EL (cell line): ENCODE measurements at regions not wholly inside any gene's neighbourhood (a gene's known extent, or its start where the extent isn't known, plus 50 kb on each side); places are given as distances from the start of the nearest gene placed in this dataset.

Experiments used
- DNase-seq: peaks from one replicate; pipeline ENCODE4 v3.0.0-alpha.2; 2016

GRCh38 chr14:100955201-100955600, 51.7 kb upstream of the RTL1 start:
- peak; percentile 61 for DNase-seq

- no peak for DNase-seq
Observed at GRCh38 chr14:100962494-100962893, 59.0 kb upstream of the RTL1 start.

- DNase-seq: no peak
Observed at GRCh38 chr14:100965296-100965695, 61.8 kb upstream of the RTL1 start.

GRCh38 chr14:100967178-100967577, 63.7 kb upstream of the RTL1 start:
- no peak for DNase-seq

- DNase-seq: no peak
Observed at GRCh38 chr14:100967930-100968329, 64.4 kb upstream of the RTL1 start.

GRCh38 chr14:100972118-100972897, 68.8 kb upstream of the RTL1 start:
- DNase-seq: no peak

GRCh38 chr14:100975671-100976070, 72.1 kb upstream of the RTL1 start:
- peak; percentile 35 for DNase-seq

GRCh38 chr14:100979079-100979478, 75.6 kb upstream of the RTL1 start:
- DNase-seq: no peak

GRCh38 chr14:100979780-100980179, 76.3 kb upstream of the RTL1 start:
- peak; percentile 75 for DNase-seq

- DNase-seq: no peak
Observed at GRCh38 chr14:100980823-100981222, 77.3 kb upstream of the RTL1 start.

GRCh38 chr14:100981809-100982208, 78.3 kb upstream of the RTL1 start:
- DNase-seq: peak; percentile 61

GRCh38 chr14:100982353-100982752, 78.8 kb upstream of the RTL1 start:
- DNase-seq: no peak

GRCh38 chr14:100982762-100983161, 79.2 kb upstream of the RTL1 start:
- DNase-seq: peak; percentile 47

GRCh38 chr14:100983710-100984109, 80.2 kb upstream of the RTL1 start:
- DNase-seq: no peak

- DNase-seq: no peak
Observed at GRCh38 chr14:100988011-100988410, 84.5 kb upstream of the RTL1 start.

GRCh38 chr14:100988411-100988900, 84.9 kb upstream of the RTL1 start:
- DNase-seq: no peak

GRCh38 chr14:100988956-100989355, 85.4 kb upstream of the RTL1 start:
- no peak for DNase-seq

GRCh38 chr14:100989924-100990323, 86.4 kb upstream of the RTL1 start:
- no peak for DNase-seq

- peak; percentile 46 for DNase-seq
Observed at GRCh38 chr14:100994082-100994481, 90.6 kb upstream of the RTL1 start.

- DNase-seq: no peak
Observed at GRCh38 chr14:100994756-100995330, 91.3 kb upstream of the RTL1 start.

GRCh38 chr14:101000711-101001250, 97.3 kb upstream of the RTL1 start:
- no peak for DNase-seq

GRCh38 chr14:101001311-101002069, 98.0 kb upstream of the RTL1 start:
- DNase-seq: peak; percentile 68

- DNase-seq: no peak
Observed at GRCh38 chr14:101002738-101003137, 99.2 kb upstream of the RTL1 start.
